DND-41 (cell line): ENCODE measurements at regions not wholly inside any gene's neighbourhood (a gene's known extent, or its start where the extent isn't known, plus 50 kb on each side); places are given as distances from the start of the nearest gene placed in this dataset.

Source experiments
- CTCF ChIP-seq: IDR thresholded peaks from 2 replicates; pipeline ENCODE4 v1.5.1; 2012; ENCODE audit warnings: borderline replicate concordance, low read length, moderate library complexity, mild to moderate bottlenecking; ENCODE audit not compliant: poor library complexity, severe bottlenecking; ENCODE audit errors: extremely low read depth
- EZH2 ChIP-seq: IDR thresholded peaks from 3 replicates; pipeline ENCODE4 v1.6.1; 2012; ENCODE audit warnings: borderline replicate concordance, low read depth, mild to moderate bottlenecking, moderate library complexity, low read length, inconsistent platforms; ENCODE audit not compliant: severe bottlenecking

GRCh38 chrX:20803971-20804370 is 537.3 kb upstream of the RPS6KA3 start:
- no peak for TF ChIP-seq CTCF
- TF ChIP-seq EZH2 = no peak
